HG03103 (cell line): ENCODE measurements at regions not wholly inside any gene's neighbourhood (a gene's known extent, or its start where the extent isn't known, plus 50 kb on each side); places are given as distances from the start of the nearest gene placed in this dataset.
A peak's percentile ranks its signal among the peaks of the same experiment; 100 is the strongest.

ENCODE experiments used
- ATAC-seq: cut with Tn5 transposase; IDR thresholded peaks from one replicate; pipeline ENCODE4 v1.9.1; 2021; ENCODE audit warnings: low read depth; ENCODE audit not compliant: unreplicated experiment

GRCh38 chr2:126774290-126774689 lies 118.3 kb downstream of the GYPC start:
- no peak for ATAC-seq

- no peak for ATAC-seq
Measured at GRCh38 chr2:126774761-126775160, 118.8 kb downstream of the GYPC start.

- no peak for ATAC-seq
Measured at GRCh38 chr2:126775300-126775985, 119.5 kb downstream of the GYPC start.

GRCh38 chr2:126776255-126776654 lies 120.3 kb downstream of the GYPC start:
- ATAC-seq: no peak

GRCh38 chr2:126776692-126777619 lies 121.0 kb downstream of the GYPC start:
- peak; percentile 75 for ATAC-seq

- ATAC-seq: no peak
Measured at GRCh38 chr2:126777620-126777978, 121.1 kb upstream of the TEX51 start.

GRCh38 chr2:126778561-126779501 lies 119.9 kb upstream of the TEX51 start:
- no peak for ATAC-seq

GRCh38 chr2:126781206-126781605 lies 117.5 kb upstream of the TEX51 start:
- no peak for ATAC-seq

- ATAC-seq: no peak
Measured at GRCh38 chr2:126781806-126782205, 116.9 kb upstream of the TEX51 start.

- ATAC-seq: no peak
Measured at GRCh38 chr2:126782648-126783047, 116.0 kb upstream of the TEX51 start.

GRCh38 chr2:126783341-126783740 lies 115.3 kb upstream of the TEX51 start:
- no peak for ATAC-seq

- ATAC-seq: no peak
Measured at GRCh38 chr2:126784045-126784444, 114.6 kb upstream of the TEX51 start.

GRCh38 chr2:126784621-126785020 lies 114.1 kb upstream of the TEX51 start:
- no peak for ATAC-seq

- ATAC-seq: no peak
Measured at GRCh38 chr2:126785236-126785635, 113.5 kb upstream of the TEX51 start.

GRCh38 chr2:126785862-126786261 lies 112.8 kb upstream of the TEX51 start:
- ATAC-seq: no peak

- ATAC-seq: no peak
Measured at GRCh38 chr2:126786765-126787164, 111.9 kb upstream of the TEX51 start.

GRCh38 chr2:126787289-126787688 lies 111.4 kb upstream of the TEX51 start:
- ATAC-seq: no peak

GRCh38 chr2:126788113-126788512 lies 110.6 kb upstream of the TEX51 start:
- no peak for ATAC-seq

GRCh38 chr2:126788652-126789051 lies 110.0 kb upstream of the TEX51 start:
- no peak for ATAC-seq

GRCh38 chr2:126790987-126791780 lies 107.5 kb upstream of the TEX51 start:
- no peak for ATAC-seq
